ENCODE measurements at regions not wholly inside any gene's neighbourhood (a gene's known extent, or its start where the extent isn't known, plus 50 kb on each side); places are given as distances from the start of the nearest gene placed in this dataset.

- TF ChIP-seq CTCF (IDR thresholded peaks at IDR 0.05) (no peak), ZBTB43 (CRISPR knock-in tag; IDR thresholded peaks at IDR 0.05) (no peak), ARID4B (CRISPR knock-in tag; IDR thresholded peaks at IDR 0.05; ENCODE audit: borderline replicate concordance) (no peak), ERG (CRISPR knock-in tag; IDR thresholded peaks at IDR 0.05) (no peak)
- TF ChIP-seq, protein P1, sequence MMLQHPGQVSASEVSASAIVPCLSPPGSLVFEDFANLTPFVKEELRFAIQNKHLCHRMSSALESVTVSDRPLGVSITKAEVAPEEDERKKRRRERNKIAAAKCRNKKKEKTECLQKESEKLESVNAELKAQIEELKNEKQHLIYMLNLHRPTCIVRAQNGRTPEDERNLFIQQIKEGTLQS (CRISPR knock-in tag; conservative IDR thresholded peaks at IDR 0.05): no peak
Measured at GRCh38 chr7:46076527-46076926, 155.5 kb upstream of the IGFBP3 start (continued).

GRCh38 chr7:46072722-46073121 is 151.7 kb upstream of the IGFBP3 start:
- no peak overlapping the region for H3K4me3 Mint-ChIP-seq
- 0 out of 2 replicates have a peak, but pooled peaks cover 3% of the 10 kb centered on the region for H3K4me1 Mint-ChIP-seq
- TF ChIP-seq, protein P2, sequence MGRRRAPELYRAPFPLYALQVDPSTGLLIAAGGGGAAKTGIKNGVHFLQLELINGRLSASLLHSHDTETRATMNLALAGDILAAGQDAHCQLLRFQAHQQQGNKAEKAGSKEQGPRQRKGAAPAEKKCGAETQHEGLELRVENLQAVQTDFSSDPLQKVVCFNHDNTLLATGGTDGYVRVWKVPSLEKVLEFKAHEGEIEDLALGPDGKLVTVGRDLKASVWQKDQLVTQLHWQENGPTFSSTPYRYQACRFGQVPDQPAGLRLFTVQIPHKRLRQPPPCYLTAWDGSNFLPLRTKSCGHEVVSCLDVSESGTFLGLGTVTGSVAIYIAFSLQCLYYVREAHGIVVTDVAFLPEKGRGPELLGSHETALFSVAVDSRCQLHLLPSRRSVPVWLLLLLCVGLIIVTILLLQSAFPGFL (CRISPR knock-in tag; IDR thresholded peaks at IDR 0.05; ENCODE audit: borderline replicate concordance): no peak
- no peaks in the 10 kb centered on the region; the same call in 1 of the 2 replicates for H3K27me3 Mint-ChIP-seq (ENCODE audit: low read depth)
- ATAC-seq (no peak), DNase-seq (ENCODE audit: low spot score) (no peak)
- CTCF ChIA-PET: interaction anchor here (1.0 kb wide), 1 partner anchor 150 kb away, joined by 3 read pairs; no protein-coding TSS in a partner anchor
- H3K9me3 Mint-ChIP-seq: no peaks in the 10 kb centered on the region
- H3K36me3 Mint-ChIP-seq: no peaks in the 10 kb centered on the region
- H3K27ac Mint-ChIP-seq: no peak overlapping the region
- POLR2A ChIA-PET: no interaction called here

- H3K9me3 Mint-ChIP-seq: no peaks in the 10 kb centered on the region
- H3K36me3 Mint-ChIP-seq: no peaks in the 10 kb centered on the region
- TF ChIP-seq, protein P3, sequence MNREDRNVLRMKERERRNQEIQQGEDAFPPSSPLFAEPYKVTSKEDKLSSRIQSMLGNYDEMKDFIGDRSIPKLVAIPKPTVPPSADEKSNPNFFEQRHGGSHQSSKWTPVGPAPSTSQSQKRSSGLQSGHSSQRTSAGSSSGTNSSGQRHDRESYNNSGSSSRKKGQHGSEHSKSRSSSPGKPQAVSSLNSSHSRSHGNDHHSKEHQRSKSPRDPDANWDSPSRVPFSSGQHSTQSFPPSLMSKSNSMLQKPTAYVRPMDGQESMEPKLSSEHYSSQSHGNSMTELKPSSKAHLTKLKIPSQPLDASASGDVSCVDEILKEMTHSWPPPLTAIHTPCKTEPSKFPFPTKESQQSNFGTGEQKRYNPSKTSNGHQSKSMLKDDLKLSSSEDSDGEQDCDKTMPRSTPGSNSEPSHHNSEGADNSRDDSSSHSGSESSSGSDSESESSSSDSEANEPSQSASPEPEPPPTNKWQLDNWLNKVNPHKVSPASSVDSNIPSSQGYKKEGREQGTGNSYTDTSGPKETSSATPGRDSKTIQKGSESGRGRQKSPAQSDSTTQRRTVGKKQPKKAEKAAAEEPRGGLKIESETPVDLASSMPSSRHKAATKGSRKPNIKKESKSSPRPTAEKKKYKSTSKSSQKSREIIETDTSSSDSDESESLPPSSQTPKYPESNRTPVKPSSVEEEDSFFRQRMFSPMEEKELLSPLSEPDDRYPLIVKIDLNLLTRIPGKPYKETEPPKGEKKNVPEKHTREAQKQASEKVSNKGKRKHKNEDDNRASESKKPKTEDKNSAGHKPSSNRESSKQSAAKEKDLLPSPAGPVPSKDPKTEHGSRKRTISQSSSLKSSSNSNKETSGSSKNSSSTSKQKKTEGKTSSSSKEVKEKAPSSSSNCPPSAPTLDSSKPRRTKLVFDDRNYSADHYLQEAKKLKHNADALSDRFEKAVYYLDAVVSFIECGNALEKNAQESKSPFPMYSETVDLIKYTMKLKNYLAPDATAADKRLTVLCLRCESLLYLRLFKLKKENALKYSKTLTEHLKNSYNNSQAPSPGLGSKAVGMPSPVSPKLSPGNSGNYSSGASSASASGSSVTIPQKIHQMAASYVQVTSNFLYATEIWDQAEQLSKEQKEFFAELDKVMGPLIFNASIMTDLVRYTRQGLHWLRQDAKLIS (CRISPR knock-in tag; IDR thresholded peaks at IDR 0.05; ENCODE audit: borderline replicate concordance): no peak
- TF ChIP-seq IRF2 (CRISPR knock-in tag; IDR thresholded peaks at IDR 0.05; ENCODE audit: borderline replicate concordance, low read depth): no peak
- TF ChIP-seq TP53 (CRISPR knock-in tag; IDR thresholded peaks at IDR 0.05): no peak
- no peak for TF ChIP-seq EMX1 (CRISPR knock-in tag; IDR thresholded peaks at IDR 0.05)
- TF ChIP-seq ERG (CRISPR knock-in tag; IDR thresholded peaks at IDR 0.05): no peak
- TF ChIP-seq SOX15 (CRISPR knock-in tag; IDR thresholded peaks at IDR 0.05): no peak
- DNase-seq (ENCODE audit: low spot score): no peak
- 0 out of 2 replicates have a peak, but pooled peaks cover 3% of the 10 kb centered on the region for H3K4me1 Mint-ChIP-seq
- no peak overlapping the region for H3K4me3 Mint-ChIP-seq
- ATAC-seq: no peak
- CTCF ChIA-PET: interaction anchor here (0.7 kb wide), 1 partner anchor 149 kb away, joined by 3 read pairs; no protein-coding TSS in a partner anchor
- POLR2A ChIA-PET: interaction anchor here (0.6 kb wide), 1 partner anchor 1355 kb away, joined by 4 read pairs; no protein-coding TSS in a partner anchor
- H3K27me3 Mint-ChIP-seq (ENCODE audit: low read depth): no peaks in the 10 kb centered on the region; the same call in 1 of the 2 replicates
- no peak overlapping the region for H3K27ac Mint-ChIP-seq
Measured at GRCh38 chr7:46071601-46072000, 150.5 kb upstream of the IGFBP3 start.
